ENCODE measurements at regions not wholly inside any gene's neighbourhood (a gene's known extent, or its start where the extent isn't known, plus 50 kb on each side); places are given as distances from the start of the nearest gene placed in this dataset.

DNA sequence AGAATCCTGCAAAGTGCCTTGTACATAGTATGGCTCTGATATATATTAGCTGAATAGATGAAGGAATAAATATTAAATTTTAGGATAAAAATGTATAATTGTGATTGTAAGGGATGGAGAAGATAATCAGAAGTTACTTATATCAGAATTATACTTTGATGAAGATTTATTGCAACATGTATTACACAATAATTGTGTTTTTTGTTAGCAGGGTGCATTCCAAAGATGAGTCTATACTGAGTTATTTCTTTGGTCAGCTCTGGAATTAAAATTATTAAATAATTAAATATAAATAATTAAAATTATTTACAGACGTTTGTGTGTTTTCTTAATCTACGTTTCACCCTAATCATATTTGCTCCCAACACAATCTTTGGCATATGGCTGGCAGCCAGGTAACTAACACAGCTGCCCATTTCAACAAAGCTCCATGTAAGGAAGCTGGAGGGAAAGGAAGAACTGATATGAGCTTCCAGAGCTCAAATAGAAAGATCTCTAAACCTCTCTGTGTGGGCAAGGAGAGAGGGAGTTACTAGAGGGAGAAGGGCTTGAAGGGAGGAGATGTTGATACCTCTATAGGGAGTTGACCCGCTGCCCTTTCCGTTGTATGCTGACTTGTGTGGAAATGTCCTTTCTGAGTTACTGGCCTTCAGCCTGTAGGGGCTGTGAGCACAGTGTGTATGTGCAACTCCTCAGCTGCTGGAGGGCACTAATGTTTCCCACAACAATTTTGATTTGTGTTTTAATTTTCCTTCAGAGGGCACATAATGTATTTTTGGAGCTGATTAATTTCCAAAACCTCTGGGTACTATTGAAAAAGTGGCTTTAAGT lies 403.4 kb downstream of the MAN2A1 start (continued):
- no peak for TF ChIP-seq SIRT6 (IDR thresholded peaks at IDR 0.05; ENCODE audit: low read length)
- no peak for TF ChIP-seq SP2 (IDR thresholded peaks at IDR 0.05; ENCODE audit: low read length)
- no peak for TF ChIP-seq CHD1 (IDR thresholded peaks at IDR 0.05; ENCODE audit: low read depth, low read length)
- no peak for TF ChIP-seq BACH1 (IDR thresholded peaks at IDR 0.05; ENCODE audit: low read length)
- TF ChIP-seq BRCA1 (IDR thresholded peaks at IDR 0.05; ENCODE audit: low read depth, low read length) = no peak
- TF ChIP-seq GTF2F1 (IDR thresholded peaks at IDR 0.05; ENCODE audit: borderline replicate concordance, low read depth, low read length) = no peak
- TF ChIP-seq CTBP2 (IDR thresholded peaks at IDR 0.05; ENCODE audit: borderline replicate concordance, insufficient read depth, insufficient read length, low read length) = no peak
